SH-SY5Y (cell line): ENCODE measurements at regions not wholly inside any gene's neighbourhood (a gene's known extent, or its start where the extent isn't known, plus 50 kb on each side); places are given as distances from the start of the nearest gene placed in this dataset.

Experiments used
- GATA2 ChIP-seq: IDR thresholded peaks from 2 replicates; pipeline ENCODE4 v1.6.1; 2011; ENCODE audit warnings: mild to moderate bottlenecking, low read depth, low read length
- GATA3 ChIP-seq: IDR thresholded peaks from 2 replicates; pipeline ENCODE4 v1.6.1; 2011; ENCODE audit warnings: low read depth, mild to moderate bottlenecking, low read length, moderate library complexity

- TF ChIP-seq GATA2 (no peak), GATA3 (no peak)
Measured at GRCh38 chr13:80483157-80483556, 142.2 kb upstream of the SPRY2 start.
